ENCODE measurements at regions not wholly inside any gene's neighbourhood (a gene's known extent, or its start where the extent isn't known, plus 50 kb on each side); places are given as distances from the start of the nearest gene placed in this dataset.

DNA sequence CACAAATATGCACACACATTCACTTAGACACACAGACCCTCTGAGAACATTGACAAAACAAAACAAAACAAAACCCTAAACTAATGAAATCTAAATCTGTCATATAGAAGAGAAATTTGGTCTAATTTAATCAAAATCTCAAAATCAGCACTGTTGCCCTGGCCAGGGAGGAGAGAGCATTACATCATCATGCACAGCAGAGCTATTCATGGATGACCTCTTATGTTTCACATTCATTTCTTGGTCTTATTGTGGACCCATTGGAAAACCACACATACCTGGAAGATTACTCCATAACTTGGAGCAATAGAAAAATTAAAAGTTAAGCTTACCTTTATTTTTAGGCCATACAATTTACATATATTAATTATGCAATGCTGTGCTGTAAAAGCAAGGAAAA lies 1223.6 kb upstream of the GJE1 start:
- ChIA-PET POLR2A (no interaction called here), CTCF (interaction anchor here (3.3 kb wide), 1 partner anchor 9 kb away, joined by 12 read pairs; no protein-coding TSS in a partner anchor)
- TF ChIP-seq, protein P1, sequence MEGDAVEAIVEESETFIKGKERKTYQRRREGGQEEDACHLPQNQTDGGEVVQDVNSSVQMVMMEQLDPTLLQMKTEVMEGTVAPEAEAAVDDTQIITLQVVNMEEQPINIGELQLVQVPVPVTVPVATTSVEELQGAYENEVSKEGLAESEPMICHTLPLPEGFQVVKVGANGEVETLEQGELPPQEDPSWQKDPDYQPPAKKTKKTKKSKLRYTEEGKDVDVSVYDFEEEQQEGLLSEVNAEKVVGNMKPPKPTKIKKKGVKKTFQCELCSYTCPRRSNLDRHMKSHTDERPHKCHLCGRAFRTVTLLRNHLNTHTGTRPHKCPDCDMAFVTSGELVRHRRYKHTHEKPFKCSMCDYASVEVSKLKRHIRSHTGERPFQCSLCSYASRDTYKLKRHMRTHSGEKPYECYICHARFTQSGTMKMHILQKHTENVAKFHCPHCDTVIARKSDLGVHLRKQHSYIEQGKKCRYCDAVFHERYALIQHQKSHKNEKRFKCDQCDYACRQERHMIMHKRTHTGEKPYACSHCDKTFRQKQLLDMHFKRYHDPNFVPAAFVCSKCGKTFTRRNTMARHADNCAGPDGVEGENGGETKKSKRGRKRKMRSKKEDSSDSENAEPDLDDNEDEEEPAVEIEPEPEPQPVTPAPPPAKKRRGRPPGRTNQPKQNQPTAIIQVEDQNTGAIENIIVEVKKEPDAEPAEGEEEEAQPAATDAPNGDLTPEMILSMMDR (IDR thresholded peaks at IDR 0.05; ENCODE audit: control extremely low read depth, extremely low read depth, low read depth, missing control alignments): no peak
- no peak for DNase-seq (ENCODE audit: extremely low spot score)

DNA sequence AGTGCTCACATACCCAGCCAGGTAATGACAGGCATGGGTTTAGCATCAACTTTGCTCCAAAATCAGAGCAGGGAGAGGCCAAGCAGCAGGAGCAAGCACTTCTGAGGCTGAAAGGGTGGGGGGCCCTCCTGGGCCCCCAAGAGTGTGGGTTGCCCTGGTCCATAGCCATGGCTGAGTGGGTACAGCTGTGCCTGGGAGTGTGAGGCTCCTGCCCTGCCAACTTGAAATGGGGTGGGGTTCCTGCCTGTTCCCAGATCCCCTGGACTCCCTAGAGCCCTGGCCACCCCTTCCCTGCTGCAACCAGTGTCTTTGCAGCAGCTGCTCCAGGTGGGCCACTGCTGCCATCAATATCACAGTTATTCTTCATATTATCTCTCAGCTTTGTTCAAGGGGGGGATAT lies 1224.2 kb upstream of the GJE1 start:
- ChIA-PET CTCF (interaction anchor here (3.3 kb wide), 1 partner anchor 10 kb away, joined by 12 read pairs; no protein-coding TSS in a partner anchor), POLR2A (no interaction called here)
- no peak for DNase-seq (ENCODE audit: extremely low spot score)
- TF ChIP-seq, protein P1 (IDR thresholded peaks at IDR 0.05; ENCODE audit: control extremely low read depth, extremely low read depth, low read depth, missing control alignments): no peak

DNA sequence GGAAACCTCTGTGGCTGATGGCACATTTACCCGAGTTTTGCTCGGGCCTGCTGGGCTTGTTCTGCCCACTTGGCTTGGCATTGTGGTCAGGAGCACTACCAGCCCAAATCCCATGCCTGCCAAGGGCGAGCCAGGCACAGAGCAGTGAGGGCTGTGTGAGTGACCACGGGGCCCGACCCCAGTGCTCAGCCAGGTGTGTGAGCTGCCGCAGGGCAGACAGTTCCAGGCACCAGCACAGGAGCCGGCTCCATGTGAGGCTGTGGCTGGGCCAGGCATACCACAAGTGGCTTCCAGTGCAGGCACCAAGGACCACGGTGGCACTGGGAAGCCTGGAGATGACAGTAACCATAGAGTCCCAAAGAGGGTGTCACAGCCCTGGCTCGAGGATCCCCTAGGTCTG lies 1225.5 kb upstream of the GJE1 start:
- no peak for DNase-seq (ENCODE audit: extremely low spot score)
- TF ChIP-seq, protein P1 (IDR thresholded peaks at IDR 0.05; ENCODE audit: control extremely low read depth, extremely low read depth, low read depth, missing control alignments): no peak
- ChIA-PET CTCF (interaction anchor here (1.0 to 3.3 kb wide), 4 partner anchors 9 to 14 kb away, joined by 3 to 12 read pairs (median 4); no protein-coding TSS in a partner anchor), POLR2A (no interaction called here)

DNA sequence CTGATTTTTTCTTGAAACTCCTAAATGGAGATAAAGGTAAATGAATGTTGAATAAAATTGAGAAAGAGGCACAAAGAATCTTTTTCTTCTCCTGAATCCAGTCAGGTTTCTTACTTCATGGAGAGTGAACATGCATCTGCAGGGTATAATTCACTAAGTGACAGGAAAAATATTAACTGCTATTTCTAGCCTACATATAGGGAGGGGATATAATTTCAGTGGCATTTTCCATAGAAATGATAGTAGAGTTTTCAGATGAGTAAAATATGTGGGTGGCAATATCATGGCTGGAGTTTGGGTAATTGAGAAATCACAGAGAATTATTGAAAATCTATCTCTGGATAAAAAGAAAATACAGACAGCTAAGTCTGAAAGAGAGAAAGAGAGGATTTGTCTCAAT lies 1227.0 kb upstream of the GJE1 start:
- CTCF ChIA-PET: no interaction called here
- DNase-seq (ENCODE audit: extremely low spot score): no peak
- POLR2A ChIA-PET: no interaction called here
- TF ChIP-seq, protein P1 (IDR thresholded peaks at IDR 0.05; ENCODE audit: control extremely low read depth, extremely low read depth, low read depth, missing control alignments): no peak

DNA sequence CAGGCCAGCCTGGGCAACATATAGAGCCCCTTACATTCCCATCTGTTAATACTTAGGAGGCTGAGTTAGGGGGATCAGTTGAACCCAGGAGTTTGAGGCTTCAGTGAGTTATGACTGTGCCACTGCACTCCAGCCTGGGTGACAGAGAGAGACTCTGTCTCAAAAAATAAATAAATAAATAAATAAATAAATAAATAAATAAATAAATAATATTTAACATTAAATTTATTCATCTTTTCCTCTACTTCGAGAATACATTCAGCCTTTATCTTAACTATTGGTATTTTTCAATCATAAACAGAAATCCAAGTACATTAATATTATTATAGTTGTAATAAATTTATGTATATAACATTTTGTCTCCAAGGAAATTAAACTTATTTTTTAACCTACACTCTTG lies 1227.7 kb upstream of the GJE1 start:
- DNase-seq (ENCODE audit: extremely low spot score): no peak
- TF ChIP-seq, protein P1 (IDR thresholded peaks at IDR 0.05; ENCODE audit: control extremely low read depth, extremely low read depth, low read depth, missing control alignments): no peak
- ChIA-PET CTCF (interaction anchor here (1.6 kb wide), 1 partner anchor 868 kb away, joined by 3 read pairs; no protein-coding TSS in a partner anchor), POLR2A (no interaction called here)

DNA sequence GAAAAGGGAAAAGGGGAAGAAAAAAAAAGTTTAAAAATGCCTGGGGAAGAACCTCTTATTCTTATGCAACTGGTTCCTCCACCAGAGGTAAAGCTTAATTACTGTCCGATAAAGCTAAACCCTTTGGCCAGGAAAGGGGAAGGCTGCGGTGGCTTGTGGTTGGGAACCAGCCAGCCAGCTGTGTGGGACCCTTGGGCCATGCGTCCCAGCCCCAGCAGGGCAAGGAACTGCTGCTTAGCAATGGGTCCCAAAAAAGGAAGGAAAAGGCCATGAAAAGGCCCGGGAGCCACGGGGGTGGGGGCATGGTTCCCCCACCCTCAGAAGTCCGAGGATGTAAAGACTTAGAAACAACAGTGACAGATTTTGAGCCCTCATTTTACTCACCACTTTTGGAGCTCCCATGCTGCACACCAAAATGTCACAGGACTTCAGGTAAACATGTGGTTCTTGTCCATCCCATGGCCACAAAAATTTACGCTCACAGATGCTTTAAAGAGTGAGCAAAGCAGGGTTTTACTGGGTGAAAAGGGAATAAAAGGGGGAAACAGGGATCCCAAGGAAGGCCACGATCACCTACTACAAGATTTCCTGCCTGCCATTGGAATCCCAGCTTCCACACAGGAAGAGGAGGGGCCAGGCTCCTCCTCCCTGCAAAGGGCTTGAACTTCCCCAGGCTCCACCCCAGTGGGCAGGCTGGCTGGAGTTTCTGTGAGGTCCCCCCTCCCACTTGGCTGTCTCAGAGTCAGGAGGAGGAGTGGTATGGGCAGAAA lies 1234.7 kb upstream of the GJE1 start:
- no peak for DNase-seq (ENCODE audit: extremely low spot score)
- CTCF ChIA-PET: no interaction called here
- TF ChIP-seq, protein P1 (IDR thresholded peaks at IDR 0.05; ENCODE audit: control extremely low read depth, extremely low read depth, low read depth, missing control alignments): no peak
- POLR2A ChIA-PET: no interaction called here
